NCI-H2196 (cell line): ENCODE measurements at regions not wholly inside any gene's neighbourhood (a gene's known extent, or its start where the extent isn't known, plus 50 kb on each side); places are given as distances from the start of the nearest gene placed in this dataset.

Experiments
- DNase-seq: peaks from one replicate; lab custom pipeline; 2025; ENCODE audit not compliant: unreplicated experiment; lab: John Stamatoyannopoulos, UW

GRCh38 chr20:60269573-60270162, 311.4 kb downstream of the CDH26 start:
- no peak for DNase-seq

- DNase-seq = no peak
Observed at GRCh38 chr20:60270341-60270740, 312.1 kb downstream of the CDH26 start.

GRCh38 chr20:60271597-60271996, 313.4 kb downstream of the CDH26 start:
- no peak for DNase-seq

- no peak for DNase-seq
Observed at GRCh38 chr20:60272790-60273189, 314.6 kb downstream of the CDH26 start.

GRCh38 chr20:60274717-60275116, 316.5 kb downstream of the CDH26 start:
- no peak for DNase-seq

GRCh38 chr20:60281295-60281694, 323.1 kb downstream of the CDH26 start:
- DNase-seq = no peak

- peak; percentile 17 for DNase-seq
Observed at GRCh38 chr20:60283281-60283680, 325.1 kb downstream of the CDH26 start.

GRCh38 chr20:60286764-60287163, 328.5 kb downstream of the CDH26 start:
- DNase-seq = no peak

GRCh38 chr20:60288945-60289344, 330.7 kb downstream of the CDH26 start:
- DNase-seq = no peak

GRCh38 chr20:60292001-60292520, 333.8 kb downstream of the CDH26 start:
- no peak for DNase-seq

GRCh38 chr20:60294632-60295031, 336.4 kb downstream of the CDH26 start:
- DNase-seq = peak; percentile 36

GRCh38 chr20:60295214-60295613, 337.0 kb downstream of the CDH26 start:
- no peak for DNase-seq

GRCh38 chr20:60297649-60298048, 339.4 kb downstream of the CDH26 start:
- no peak for DNase-seq

GRCh38 chr20:60298647-60299046, 340.4 kb downstream of the CDH26 start:
- DNase-seq = no peak

- no peak for DNase-seq
Observed at GRCh38 chr20:60299951-60300350, 341.7 kb downstream of the CDH26 start.

GRCh38 chr20:60300374-60300773, 342.2 kb downstream of the CDH26 start:
- DNase-seq = no peak

- DNase-seq = no peak
Observed at GRCh38 chr20:60302875-60303274, 344.7 kb downstream of the CDH26 start.

GRCh38 chr20:60304026-60304590, 345.9 kb downstream of the CDH26 start:
- no peak for DNase-seq

GRCh38 chr20:60304931-60305330, 346.7 kb downstream of the CDH26 start:
- no peak for DNase-seq

- no peak for DNase-seq
Observed at GRCh38 chr20:60306105-60306504, 347.9 kb downstream of the CDH26 start.

GRCh38 chr20:60306551-60306950, 348.3 kb downstream of the CDH26 start:
- DNase-seq = no peak

GRCh38 chr20:60310560-60311349, 352.5 kb downstream of the CDH26 start:
- no peak for DNase-seq
